GM18868 (cell line): ENCODE measurements at regions not wholly inside any gene's neighbourhood (a gene's known extent, or its start where the extent isn't known, plus 50 kb on each side); places are given as distances from the start of the nearest gene placed in this dataset.
A peak's percentile ranks its signal among the peaks of the same experiment; 100 is the strongest.
"Not testable (repeated sequence)": the region's sequence is repeated elsewhere in the genome, so short reads cannot be mapped to it uniquely, and the experiment has no call there.

Experiments
- ATAC-seq: cut with Tn5 transposase; IDR thresholded peaks from one replicate; pipeline ENCODE4 v1.9.1; 2021; ENCODE audit warnings: mild to moderate bottlenecking, moderate library complexity; ENCODE audit not compliant: unreplicated experiment

DNA sequence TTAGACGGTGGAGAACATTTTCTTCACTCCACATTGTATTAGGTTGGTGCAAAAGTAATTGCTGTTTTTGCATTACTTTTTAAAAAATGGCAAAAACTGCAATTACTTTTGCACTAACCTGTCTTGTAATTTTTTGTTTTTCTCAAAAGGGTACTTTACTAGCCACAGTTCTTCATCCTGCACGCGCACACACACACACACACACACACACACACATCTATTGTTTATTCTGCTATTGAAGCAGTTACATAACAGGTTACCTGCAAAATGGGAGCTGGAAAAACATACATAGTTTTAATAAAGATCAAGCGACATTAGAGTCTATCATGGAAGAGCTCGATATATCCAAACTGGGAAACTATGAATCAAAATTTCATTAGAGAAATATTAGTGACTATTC is 235.2 kb downstream of the SIM1 start:
- no peak for ATAC-seq

DNA sequence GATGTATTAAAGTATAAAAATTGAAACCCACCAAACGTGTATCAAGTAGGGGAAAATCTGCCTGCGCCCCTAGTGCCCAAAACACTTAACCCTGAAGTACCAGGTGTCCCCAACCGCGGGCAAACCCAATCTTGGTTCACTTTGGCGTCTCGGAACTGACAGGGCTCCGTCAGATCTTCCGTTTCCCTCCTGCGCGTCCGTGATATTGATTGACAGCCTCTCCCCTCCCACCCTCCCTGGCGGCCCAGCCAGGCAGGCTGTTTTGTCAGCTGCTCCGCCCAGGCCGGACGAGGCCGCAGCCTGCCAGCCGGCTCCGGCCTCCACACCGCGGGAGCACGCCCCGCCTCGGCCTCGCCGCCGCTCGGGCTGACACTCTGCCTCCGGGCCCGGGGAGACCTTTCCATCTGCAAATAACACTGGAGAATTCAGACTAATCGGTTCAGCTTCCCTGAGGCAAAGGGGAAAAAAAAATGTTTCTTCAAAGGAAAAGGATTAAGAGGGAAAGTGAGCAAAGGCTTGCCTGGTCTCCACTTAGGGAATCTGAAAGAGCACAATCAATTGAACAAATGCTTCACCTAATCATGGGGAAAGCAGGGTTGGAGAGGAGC is 234.9 kb upstream of the MCHR2 start:
- ATAC-seq, result peak; percentile 99

DNA sequence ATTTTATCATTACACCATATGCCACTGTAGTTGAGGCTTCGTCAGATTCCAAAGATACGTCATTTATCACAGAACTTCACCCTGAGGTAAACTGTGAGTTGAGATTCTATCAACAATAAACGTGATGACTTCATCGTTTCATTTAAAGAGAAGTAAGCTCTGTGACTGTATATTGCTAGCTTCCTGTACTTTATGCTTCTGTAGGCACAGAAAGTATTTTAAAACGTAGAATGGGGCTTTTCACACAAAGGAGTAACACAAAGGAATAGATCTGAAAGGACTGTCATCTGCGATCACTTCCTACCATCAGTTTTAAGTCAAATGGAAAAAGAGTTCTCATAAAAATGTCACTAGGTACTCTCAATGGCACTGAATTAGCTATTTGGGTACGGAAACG is 234.4 kb upstream of the MCHR2 start:
- ATAC-seq, result peak; percentile 13

DNA sequence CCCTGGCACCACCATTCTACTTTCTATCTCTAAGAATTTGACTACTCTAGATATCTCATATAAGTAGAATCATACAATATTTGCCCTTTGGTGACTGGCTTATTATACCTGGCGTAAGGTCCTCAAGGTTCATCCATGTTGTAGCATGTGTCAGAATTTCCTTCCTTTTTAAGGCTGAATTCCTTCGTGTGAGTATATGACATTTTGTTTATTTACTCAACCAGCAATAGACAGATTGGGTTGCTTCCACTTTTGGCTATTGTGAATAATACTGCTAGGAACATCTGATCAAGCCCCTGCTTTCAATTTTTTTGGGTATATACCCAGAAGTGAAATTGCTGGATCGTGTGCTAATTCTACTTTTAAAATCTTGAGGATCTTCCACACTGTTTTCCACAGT is 232.8 kb upstream of the MCHR2 start:
- ATAC-seq, result no peak

DNA sequence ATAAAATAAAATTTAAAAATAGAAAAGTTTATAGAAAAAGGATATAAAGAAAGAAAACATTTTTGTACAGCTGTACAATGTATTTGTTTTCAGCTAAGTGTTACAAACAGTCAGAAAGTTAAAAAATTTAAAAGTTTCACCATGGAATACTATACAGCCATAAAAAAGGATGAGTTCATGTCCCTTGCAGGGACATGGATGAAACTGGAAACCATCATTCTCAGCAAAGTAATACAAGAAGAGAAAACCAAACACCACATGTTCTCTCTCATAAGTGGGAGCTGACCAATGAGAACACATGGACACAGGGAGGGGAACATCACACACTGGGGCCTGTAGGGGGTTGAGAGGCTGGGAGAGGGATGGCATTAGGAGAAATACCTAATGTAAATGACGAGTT is 229.9 kb upstream of the MCHR2 start:
- ATAC-seq, result not testable (repeated sequence)

DNA sequence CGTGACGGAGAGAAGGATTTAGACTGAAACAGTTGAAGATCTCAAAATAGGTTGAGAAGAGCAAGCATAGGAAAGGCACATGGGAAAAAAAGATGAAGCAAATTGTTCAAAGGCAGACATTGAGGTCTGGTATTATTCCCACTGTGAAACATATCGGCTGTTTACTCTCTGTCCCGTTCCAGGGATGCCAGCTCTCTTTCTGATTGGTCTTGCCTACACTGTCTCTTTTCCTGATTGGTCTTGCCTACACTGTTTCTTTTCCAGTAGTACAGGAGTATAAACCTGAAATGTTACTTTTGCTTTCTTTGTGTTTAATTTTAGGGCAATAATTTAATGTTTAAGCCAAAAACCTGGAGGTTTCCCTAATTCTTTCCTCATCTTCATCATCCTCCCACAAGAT is 226.5 kb upstream of the MCHR2 start:
- no peak for ATAC-seq

DNA sequence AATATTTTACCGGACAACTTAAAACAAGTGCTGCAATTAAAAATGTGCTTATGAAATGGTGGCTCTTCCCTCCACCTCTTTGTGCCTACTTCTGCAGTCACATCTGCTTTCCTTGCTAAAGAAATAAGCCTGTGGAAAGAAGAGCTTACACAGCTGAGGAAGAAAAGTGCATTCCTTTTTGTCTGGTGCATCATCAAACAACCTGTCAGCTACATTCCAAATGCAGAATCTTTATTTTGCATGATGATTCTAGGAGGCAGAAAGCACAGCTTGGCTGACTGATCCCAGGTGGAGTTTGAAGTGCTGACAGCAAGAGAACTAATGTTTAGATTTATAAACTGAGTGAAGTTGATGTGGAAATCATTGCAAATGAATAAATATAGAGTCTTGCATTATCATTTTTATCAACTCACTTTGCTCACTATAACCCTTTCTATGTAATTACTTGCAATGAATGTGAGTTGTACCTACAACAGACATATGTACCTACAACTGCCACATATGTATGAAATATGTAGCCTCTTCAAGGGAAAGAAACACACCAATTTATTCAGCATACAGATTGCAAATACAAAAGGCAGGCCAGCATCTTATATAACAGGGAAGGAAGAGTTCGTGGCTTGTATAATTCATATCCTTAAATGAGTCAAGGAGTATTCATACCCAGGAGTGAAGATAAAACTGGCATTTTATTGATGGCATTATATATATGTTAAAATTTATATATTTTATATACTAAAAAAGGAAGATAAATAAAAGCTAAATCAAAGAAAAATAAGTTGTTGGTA is 223.4 kb upstream of the MCHR2 start:
- ATAC-seq, result no peak

DNA sequence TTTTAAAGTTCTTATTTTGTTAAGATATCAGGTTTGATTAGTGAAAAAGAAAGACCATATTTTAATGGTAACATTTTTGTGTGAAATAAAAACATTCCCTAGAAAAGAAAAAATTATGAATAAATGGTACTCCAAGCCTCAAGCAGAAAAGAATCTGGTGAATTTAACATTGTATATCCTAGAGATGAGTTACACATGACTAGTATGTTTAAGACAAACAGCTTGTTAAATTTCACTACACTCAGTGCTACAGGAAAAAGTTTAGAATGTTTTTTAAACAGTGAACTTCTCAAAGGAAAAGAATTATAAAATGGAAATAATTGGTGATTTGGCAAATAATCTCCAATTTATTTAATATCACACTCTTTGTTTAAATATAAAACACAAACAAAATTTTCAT is 222.7 kb upstream of the MCHR2 start:
- ATAC-seq, result no peak

DNA sequence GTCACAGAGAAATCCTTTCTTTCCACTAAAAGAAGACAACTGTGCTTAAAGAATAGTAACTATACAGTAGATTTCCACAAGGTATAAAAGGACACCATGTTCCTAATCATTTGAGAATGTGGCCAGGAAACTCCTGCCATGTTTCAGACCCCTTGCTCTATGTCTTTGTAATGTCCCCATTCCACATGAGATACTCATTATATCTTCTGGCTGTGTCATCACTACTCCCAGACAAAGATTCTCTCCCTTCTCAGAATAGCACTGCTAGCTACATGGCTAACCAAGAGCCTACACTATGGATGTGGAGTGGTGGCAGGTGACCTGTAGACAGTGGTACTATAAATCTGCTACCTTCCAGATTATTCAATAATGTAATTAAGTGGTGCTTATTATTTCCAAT is 218.1 kb upstream of the MCHR2 start:
- no peak for ATAC-seq

DNA sequence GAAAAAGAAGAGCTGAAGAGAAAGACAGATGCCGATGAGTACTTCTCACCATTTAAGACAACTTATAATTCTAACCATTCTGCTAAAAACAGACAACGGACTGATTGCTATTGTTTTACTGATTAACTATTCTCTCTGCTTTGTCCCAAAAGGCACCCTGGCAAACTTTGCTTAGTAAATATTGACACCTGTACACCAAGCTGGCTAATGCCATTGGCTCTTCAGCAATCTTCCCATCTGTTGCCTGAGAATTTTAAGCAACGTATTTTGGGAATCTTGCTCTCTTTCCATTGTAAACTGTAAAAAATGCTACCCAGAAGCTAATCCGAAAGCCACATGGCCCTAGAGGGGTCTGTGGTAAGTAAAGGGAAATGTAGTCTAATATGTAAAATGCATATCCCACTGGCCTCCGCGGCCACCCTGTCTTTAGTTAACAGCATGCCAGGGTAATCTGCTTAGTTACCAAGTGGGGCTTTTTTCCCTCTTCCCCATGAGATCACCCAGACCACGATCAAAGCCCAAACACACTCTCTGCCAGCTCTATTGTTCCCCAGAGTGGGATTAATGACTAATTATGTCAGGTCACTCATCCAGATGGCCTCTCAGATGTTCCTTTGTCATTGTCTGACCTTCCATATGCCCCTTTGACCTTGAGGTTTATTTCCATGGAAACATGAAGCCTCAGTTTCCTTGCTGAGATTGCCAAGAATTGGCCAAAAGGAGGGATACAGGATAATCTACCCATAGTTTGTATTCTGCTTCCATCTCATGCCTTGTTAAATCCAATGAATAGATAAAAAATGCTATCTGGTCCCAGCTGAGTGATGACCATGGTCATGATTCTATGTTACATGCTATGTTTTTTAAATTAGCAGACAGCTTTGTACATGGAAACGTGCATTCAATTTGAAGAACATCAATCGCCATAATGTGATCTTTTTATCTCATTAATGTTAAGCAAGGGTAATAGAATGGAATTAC is 216.4 kb upstream of the MCHR2 start:
- ATAC-seq, result no peak

DNA sequence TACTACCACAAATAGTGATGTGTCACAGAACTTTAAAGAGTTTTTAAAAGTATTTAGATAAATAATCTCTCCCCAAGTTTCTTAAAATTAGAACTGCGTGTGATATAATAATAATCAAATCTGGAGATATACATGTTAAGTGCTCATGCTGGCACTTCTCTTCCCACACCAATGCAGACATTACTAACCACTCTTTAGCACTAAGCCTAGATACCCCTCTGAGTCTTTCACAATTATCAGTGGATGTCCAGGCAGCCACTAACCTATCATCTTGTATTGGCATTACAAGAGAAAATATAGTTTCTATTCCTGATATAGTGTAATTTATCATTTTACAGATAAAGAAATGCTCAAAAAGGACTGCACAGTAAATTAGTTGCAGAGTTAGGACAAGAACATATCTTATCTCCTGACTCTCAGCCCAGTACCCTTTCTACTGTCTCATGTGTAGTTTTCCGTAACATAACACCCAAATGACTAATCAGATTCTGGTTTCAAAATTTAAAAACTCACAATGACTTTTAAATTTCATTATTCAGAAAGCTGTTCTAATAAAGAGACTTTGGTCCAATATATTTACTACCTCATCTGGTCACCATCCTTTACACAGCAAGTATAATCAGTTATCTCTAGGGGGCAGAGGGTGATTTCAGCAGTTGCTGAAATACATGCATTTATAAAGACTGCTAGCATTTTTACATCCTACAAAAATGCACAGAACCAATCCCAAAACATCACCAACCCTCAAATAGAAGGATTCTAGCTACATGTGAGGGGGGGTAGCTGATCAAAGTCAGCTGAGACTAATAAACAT is 215.5 kb upstream of the MCHR2 start:
- ATAC-seq, result no peak

DNA sequence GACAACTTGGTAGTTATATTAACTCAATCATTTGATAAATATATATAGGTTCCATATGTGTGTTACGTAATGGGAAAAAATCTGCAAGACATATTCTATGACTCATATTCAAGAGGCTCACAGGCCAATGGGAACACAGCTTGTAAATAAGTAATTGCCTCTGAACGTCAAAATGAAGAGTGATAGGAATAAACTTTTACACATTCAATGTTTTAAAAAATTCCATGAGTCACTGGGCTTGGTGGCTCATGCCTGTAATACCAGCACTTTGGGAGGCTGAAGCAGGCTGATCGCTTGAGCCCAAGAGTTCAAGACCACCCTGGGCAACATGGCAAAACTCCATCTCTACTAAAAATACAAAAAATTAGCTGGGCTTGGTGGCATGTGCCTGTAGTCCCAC is 209.4 kb upstream of the MCHR2 start:
- ATAC-seq, result no peak

DNA sequence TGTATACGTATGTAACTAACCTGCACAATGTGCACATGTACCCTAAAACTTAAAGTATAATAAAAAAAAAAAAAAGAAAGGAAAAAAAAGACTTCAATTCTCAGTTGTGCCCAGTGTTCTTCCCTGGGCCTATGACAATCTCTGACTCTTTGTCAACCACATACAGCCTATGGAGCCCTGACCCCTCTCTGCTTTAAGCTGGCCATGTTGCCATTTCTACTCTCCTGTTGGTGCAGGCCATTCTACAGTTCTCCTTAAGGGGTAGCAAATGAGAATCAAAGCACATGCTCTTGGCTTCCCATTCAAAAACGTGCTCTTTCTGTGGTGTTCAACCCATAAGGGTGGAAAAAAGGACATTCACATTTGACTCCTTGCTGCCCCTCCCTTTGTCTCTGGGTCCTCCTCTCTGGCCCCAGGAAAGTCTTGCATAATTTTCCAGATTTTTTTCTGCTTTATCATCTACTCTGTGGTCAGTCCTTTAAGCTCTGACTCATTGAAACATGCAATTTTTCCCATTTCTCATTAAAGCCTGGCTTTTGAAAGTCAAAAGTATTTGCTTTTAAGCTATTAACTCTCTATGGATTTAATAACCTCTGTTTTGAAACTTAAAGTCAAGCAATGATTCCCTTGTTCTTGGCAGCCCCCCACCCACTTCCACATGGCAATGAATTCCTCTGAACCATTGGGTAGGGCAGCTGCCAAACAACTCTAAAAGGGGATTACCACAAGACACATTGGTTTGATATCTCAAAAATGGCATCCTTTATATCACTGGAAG is 208.6 kb upstream of the MCHR2 start:
- no peak for ATAC-seq

DNA sequence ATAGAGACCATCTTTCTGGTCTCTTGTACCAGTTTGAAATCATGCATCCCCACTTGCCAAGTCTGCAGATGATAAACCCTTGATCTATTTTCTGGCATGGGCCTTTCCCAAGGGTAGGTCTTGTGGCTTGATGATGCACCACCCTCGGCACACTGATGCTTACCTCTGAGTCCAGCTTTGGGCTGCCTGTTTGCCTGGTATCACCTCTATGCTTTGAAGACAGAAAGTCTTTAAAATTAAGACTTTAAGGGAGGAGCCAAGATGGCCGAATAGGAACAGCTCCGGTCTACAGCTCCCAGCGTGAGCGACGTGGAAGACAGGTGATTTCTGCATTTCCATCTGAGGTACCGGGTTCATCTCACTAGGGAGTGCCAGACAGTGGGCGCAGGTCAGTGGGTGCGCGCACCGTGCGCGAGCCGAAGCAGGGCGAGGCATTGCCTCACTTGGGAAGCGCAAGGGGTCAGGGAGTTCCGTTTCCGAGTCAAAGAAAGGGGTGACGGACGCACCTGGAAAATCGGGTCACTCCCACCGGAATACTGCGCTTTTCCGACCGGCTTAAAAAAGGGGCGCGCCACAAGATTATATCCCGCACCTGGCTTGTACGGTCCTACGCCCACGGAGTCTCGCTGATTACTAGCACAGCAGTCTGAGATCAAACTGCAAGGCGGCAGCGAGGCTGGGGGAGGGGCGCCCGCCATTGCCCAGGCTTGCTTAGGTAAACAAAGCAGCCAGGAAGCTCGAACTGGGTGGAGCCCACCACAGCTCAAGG is 202.4 kb upstream of the MCHR2 start:
- not testable (repeated sequence) for ATAC-seq

DNA sequence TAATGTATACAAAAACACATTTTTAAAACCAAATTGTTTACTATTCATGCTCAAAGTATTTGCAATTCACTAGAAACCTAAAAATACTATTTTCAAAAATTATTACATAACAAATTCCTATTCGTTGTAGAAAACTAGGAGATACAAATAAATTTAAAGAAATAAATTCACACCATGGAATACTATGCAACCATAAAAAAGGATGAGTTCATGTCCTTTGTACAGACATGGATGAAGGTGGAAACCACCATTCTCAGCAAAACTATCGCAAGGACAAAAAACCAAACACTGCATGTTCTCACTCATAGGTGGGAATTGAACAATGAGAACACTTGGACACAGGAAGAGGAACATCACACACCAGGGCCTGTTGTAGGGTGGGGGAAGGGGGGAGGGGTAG is 201.2 kb upstream of the MCHR2 start:
- ATAC-seq, result not testable (repeated sequence)

DNA sequence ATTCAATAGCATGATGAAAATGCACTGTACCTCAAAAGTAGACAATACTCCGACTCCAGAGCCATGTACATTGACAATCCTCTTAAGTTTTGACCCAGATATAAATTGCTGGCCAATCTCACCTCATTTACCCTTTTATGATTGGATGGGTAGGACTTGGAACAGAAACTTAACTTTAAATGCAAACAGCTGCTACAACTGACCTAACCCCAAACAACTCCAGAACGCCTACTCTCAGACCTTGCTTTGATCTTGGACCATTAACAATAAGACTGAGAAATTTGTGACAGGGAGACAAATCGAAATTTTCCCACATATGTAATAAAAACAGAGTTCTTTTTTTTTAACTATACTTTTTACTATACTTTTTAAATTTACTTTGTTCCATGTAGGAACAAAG is 200.5 kb upstream of the MCHR2 start:
- no peak for ATAC-seq

DNA sequence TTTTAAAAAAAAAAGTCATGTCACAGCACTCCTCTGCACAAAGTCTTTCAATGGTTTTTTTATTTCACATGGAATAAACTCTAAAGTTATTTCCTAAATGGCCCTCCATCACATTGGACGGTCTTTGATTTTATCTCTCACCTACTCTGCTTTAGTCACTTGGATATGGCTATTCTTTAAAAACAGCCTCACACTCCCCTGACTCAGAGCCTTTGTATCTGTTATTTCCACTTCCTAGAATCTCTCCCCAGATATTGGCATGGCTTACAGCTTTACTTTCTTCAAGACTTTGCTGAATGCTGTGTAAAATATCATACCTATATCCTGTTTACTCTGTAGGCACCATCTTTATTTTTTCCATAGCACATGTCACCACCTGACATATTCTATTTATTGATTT is 194.7 kb upstream of the MCHR2 start:
- no peak for ATAC-seq

DNA sequence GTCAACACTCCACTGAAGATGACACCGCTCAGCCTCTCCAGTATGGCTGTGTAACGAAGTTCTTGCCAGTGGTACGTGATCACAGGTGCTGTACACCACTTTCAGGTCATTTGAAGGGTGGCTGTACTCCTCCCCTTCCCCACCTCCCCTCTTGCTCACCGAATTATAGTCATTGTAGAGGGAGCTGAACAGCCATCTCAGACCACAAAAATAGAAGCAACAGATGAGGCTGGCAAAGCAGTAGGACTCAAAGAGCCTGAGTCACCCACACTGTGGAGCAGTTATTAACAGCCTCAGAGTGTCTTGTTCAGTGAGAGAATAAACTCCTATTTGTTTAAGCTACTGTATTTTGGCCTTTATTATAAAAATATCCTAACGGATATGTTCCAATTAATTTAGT is 192.5 kb upstream of the MCHR2 start:
- ATAC-seq, result no peak

DNA sequence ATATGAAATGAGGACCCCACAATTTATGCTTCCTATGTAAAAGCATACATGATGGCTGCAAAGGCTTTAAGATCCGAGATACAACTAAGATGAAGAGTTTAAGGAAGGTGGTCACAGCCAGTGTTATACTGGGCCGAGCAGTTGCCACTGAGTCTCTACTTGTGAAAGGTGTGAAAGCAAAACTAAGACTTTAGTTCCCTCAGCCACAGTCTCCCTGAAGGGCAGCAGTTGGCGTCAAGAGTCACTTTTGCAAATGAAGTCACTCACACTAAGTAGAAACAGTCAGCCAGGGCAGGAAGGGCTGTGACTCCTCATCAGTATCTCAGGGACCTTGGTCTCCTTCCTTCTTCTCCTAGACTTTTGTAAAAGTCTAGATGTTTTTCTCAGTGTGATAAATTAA is 191.6 kb upstream of the MCHR2 start:
- ATAC-seq, result no peak
